ENCODE measurements at regions not wholly inside any gene's neighbourhood (a gene's known extent, or its start where the extent isn't known, plus 50 kb on each side); places are given as distances from the start of the nearest gene placed in this dataset.

GRCh38 chr9:111102793-111103464 is 64.7 kb upstream of the LPAR1 start:
- H3K36me3 Mint-ChIP-seq, result no peaks in the 10 kb centered on the region
- peaks cover 52% of the 10 kb centered on the region for H3K27me3 Mint-ChIP-seq (ENCODE audit: low read depth)
- TF ChIP-seq IRF1 (CRISPR knock-in tag; IDR thresholded peaks at IDR 0.05), result no peak
- no peak for TF ChIP-seq CBFB (CRISPR knock-in tag; IDR thresholded peaks at IDR 0.05; ENCODE audit: low read depth)
- no peak for TF ChIP-seq ZNF425 (CRISPR knock-in tag; conservative IDR thresholded peaks at IDR 0.05)
- TF ChIP-seq E2F1 (CRISPR knock-in tag; IDR thresholded peaks at IDR 0.05), result no peak
- no peak for TF ChIP-seq CTCF (IDR thresholded peaks at IDR 0.05)
- no peak for TF ChIP-seq MYBL2 (CRISPR knock-in tag; IDR thresholded peaks at IDR 0.05)
- no peak for TF ChIP-seq KAT7 (CRISPR knock-in tag; IDR thresholded peaks at IDR 0.05; ENCODE audit: borderline replicate concordance)
- no peak for TF ChIP-seq JUN (CRISPR knock-in tag; IDR thresholded peaks at IDR 0.05)
- no peak for TF ChIP-seq STAT6 (CRISPR knock-in tag; conservative IDR thresholded peaks at IDR 0.05; ENCODE audit: low read depth)
- no peak for TF ChIP-seq ESRRA (CRISPR knock-in tag; IDR thresholded peaks at IDR 0.05; ENCODE audit: borderline replicate concordance)
- TF ChIP-seq NR1H2 (CRISPR knock-in tag; IDR thresholded peaks at IDR 0.05), result no peak
- no peak for TF ChIP-seq USF2 (CRISPR knock-in tag; IDR thresholded peaks at IDR 0.05)
- no peak for TF ChIP-seq ATF1 (CRISPR knock-in tag; IDR thresholded peaks at IDR 0.05)
- TF ChIP-seq CREB1 (CRISPR knock-in tag; IDR thresholded peaks at IDR 0.05), result no peak
- no peak for TF ChIP-seq ZNF512 (CRISPR knock-in tag; IDR thresholded peaks at IDR 0.05; ENCODE audit: borderline replicate concordance)
- no peak for TF ChIP-seq EMX1 (CRISPR knock-in tag; IDR thresholded peaks at IDR 0.05)
- TF ChIP-seq FOXJ3 (CRISPR knock-in tag; IDR thresholded peaks at IDR 0.05; ENCODE audit: borderline replicate concordance), result no peak
- H3K4me1 Mint-ChIP-seq, result peaks cover 54% of the 10 kb centered on the region
- no peak overlapping the region for H3K27ac Mint-ChIP-seq
- ChIA-PET POLR2A (no interaction called here), CTCF (no interaction called here)
- ATAC-seq, result no peak
- no peak overlapping the region for H3K4me3 Mint-ChIP-seq
- no peaks in the 10 kb centered on the region for H3K9me3 Mint-ChIP-seq
- DNase-seq (ENCODE audit: low spot score), result no peak
